GDM1 (cell line): ENCODE measurements at regions not wholly inside any gene's neighbourhood (a gene's known extent, or its start where the extent isn't known, plus 50 kb on each side); places are given as distances from the start of the nearest gene placed in this dataset.

Experiments
- DNase-seq: peaks from one replicate; lab custom pipeline; 2025; lab: John Stamatoyannopoulos, UW

GRCh38 chr2:147364597-147364996 is 480.2 kb upstream of the ACVR2A start:
- no peak for DNase-seq

- DNase-seq = no peak
Measured at GRCh38 chr2:147363181-147363580, 481.6 kb upstream of the ACVR2A start.

- no peak for DNase-seq
Measured at GRCh38 chr2:147358375-147358774, 486.5 kb upstream of the ACVR2A start.

- no peak for DNase-seq
Measured at GRCh38 chr2:147356157-147356556, 488.7 kb upstream of the ACVR2A start.

- no peak for DNase-seq
Measured at GRCh38 chr2:147355706-147356105, 489.1 kb upstream of the ACVR2A start.

GRCh38 chr2:147353072-147353381 is 491.8 kb upstream of the ACVR2A start:
- no peak for DNase-seq

- no peak for DNase-seq
Measured at GRCh38 chr2:147352264-147353071, 492.4 kb upstream of the ACVR2A start.

- no peak for DNase-seq
Measured at GRCh38 chr2:147351784-147352183, 493.0 kb upstream of the ACVR2A start.

- DNase-seq = no peak
Measured at GRCh38 chr2:147348931-147349555, 495.8 kb upstream of the ACVR2A start.

- DNase-seq = no peak
Measured at GRCh38 chr2:147346142-147346541, 498.7 kb upstream of the ACVR2A start.

GRCh38 chr2:147345246-147345645 is 499.6 kb upstream of the ACVR2A start:
- DNase-seq = no peak

GRCh38 chr2:147342329-147342728 is 502.5 kb upstream of the ACVR2A start:
- DNase-seq = no peak

GRCh38 chr2:147331790-147332419 is 512.9 kb upstream of the ACVR2A start:
- DNase-seq = no peak

- no peak for DNase-seq
Measured at GRCh38 chr2:147330925-147331324, 513.9 kb upstream of the ACVR2A start.

- DNase-seq = no peak
Measured at GRCh38 chr2:147327613-147328012, 517.2 kb upstream of the ACVR2A start.

GRCh38 chr2:147325990-147326389 is 518.8 kb upstream of the ACVR2A start:
- DNase-seq = no peak

GRCh38 chr2:147320146-147320545 is 524.7 kb upstream of the ACVR2A start:
- DNase-seq = no peak

GRCh38 chr2:147311058-147311430 is 533.8 kb upstream of the ACVR2A start:
- no peak for DNase-seq

- no peak for DNase-seq
Measured at GRCh38 chr2:147310335-147311057, 534.3 kb upstream of the ACVR2A start.

GRCh38 chr2:147297820-147298219 is 547.0 kb upstream of the ACVR2A start:
- DNase-seq = no peak

- DNase-seq = no peak
Measured at GRCh38 chr2:147294825-147295392, 549.9 kb upstream of the ACVR2A start.
